NT2/D1 (cell line): ENCODE measurements at regions not wholly inside any gene's neighbourhood (a gene's known extent, or its start where the extent isn't known, plus 50 kb on each side); places are given as distances from the start of the nearest gene placed in this dataset.

ENCODE experiments used
- DNase-seq: peaks from one replicate; pipeline ENCODE4 v3.0.0-alpha.2; 2011; ENCODE audit warnings: low read depth, low spot score
- H3K27me3 ChIP-seq: 2 replicates; pipeline ENCODE4 v1.6.0; 2011; ENCODE audit warnings: mild to moderate bottlenecking; ENCODE audit not compliant: insufficient read length, insufficient read depth
- H3K36me3 ChIP-seq: 2 replicates; pipeline ENCODE4 v1.6.1; 2011; ENCODE audit warnings: mild to moderate bottlenecking, low read length, mixed read lengths; ENCODE audit not compliant: insufficient read depth, insufficient read length
- H3K4me1 ChIP-seq: 2 replicates; pipeline ENCODE4 v1.5.1; 2011; ENCODE audit not compliant: insufficient read depth, insufficient read length
- H3K4me3 ChIP-seq: 2 replicates; pipeline ENCODE4 v1.5.1; 2011; ENCODE audit warnings: low read depth; ENCODE audit not compliant: insufficient read length
- H3K9ac ChIP-seq: 2 replicates; pipeline ENCODE4 v1.6.0; 2011; ENCODE audit warnings: low read depth; ENCODE audit not compliant: insufficient read length
- H3K9me3 ChIP-seq: 2 replicates; pipeline ENCODE4 v1.5.1; 2011; ENCODE audit warnings: mild to moderate bottlenecking, low read length; ENCODE audit not compliant: insufficient read depth
- SUZ12 ChIP-seq: IDR thresholded peaks from 2 replicates; pipeline ENCODE4 v1.6.1; 2011; ENCODE audit not compliant: insufficient read length, insufficient read depth; ENCODE audit errors: extremely low read depth
- YY1 ChIP-seq: IDR thresholded peaks from 2 replicates; pipeline ENCODE4 v1.6.1; 2011; ENCODE audit not compliant: insufficient read length, insufficient read depth
- ZNF274 ChIP-seq: IDR thresholded peaks from 2 replicates; pipeline ENCODE4 v1.6.1; 2011; ENCODE audit warnings: mild to moderate bottlenecking, low read depth, low read length

GRCh38 chr2:129458006-129458405 is 521.5 kb upstream of the RAB6C start:
- no peaks in the 10 kb centered on the region for H3K9me3 ChIP-seq
- H3K36me3 ChIP-seq: no peaks in the 10 kb centered on the region
- no peaks in the 10 kb centered on the region for H3K4me1 ChIP-seq
- H3K4me3 ChIP-seq: no peak overlapping the region
- TF ChIP-seq YY1 (no peak), SUZ12 (no peak), ZNF274 (no peak)
- no peak for DNase-seq
- no peaks in the 10 kb centered on the region for H3K27me3 ChIP-seq
- no peak overlapping the region for H3K9ac ChIP-seq

- TF ChIP-seq SUZ12 (no peak), YY1 (no peak), ZNF274 (no peak)
- Histone ChIP-seq H3K9me3 (no peaks in the 10 kb centered on the region), H3K27me3 (no peaks in the 10 kb centered on the region), H3K4me1 (no peaks in the 10 kb centered on the region), H3K9ac (no peak overlapping the region), H3K4me3 (no peak overlapping the region), H3K36me3 (no peaks in the 10 kb centered on the region)
- DNase-seq: no peak
Observed at GRCh38 chr2:129458436-129458835, 521.0 kb upstream of the RAB6C start.

- Histone ChIP-seq H3K27me3 (no peaks in the 10 kb centered on the region), H3K9ac (no peak overlapping the region), H3K4me3 (no peak overlapping the region), H3K36me3 (no peaks in the 10 kb centered on the region), H3K4me1 (no peaks in the 10 kb centered on the region), H3K9me3 (0 out of 2 replicates have a peak, but pooled peaks cover under 1% of the 10 kb centered on the region)
- DNase-seq: no peak
- TF ChIP-seq SUZ12 (no peak), ZNF274 (no peak), YY1 (no peak)
Observed at GRCh38 chr2:129459200-129459876, 520.1 kb upstream of the RAB6C start.

- peaks cover 6% of the 10 kb centered on the region; the same call in 1 of the 2 replicates for H3K9me3 ChIP-seq
- H3K4me1 ChIP-seq: no peaks in the 10 kb centered on the region
- H3K9ac ChIP-seq: no peak overlapping the region
- H3K36me3 ChIP-seq: no peaks in the 10 kb centered on the region
- no peak overlapping the region for H3K4me3 ChIP-seq
- DNase-seq: no peak
- no peaks in the 10 kb centered on the region for H3K27me3 ChIP-seq
- TF ChIP-seq ZNF274: no peak
- TF ChIP-seq SUZ12: no peak
- TF ChIP-seq YY1: no peak
Observed at GRCh38 chr2:129459881-129460280, 519.6 kb upstream of the RAB6C start.

- H3K9me3 ChIP-seq: peaks cover 12% of the 10 kb centered on the region; the same call in 1 of the 2 replicates
- DNase-seq: no peak
- H3K4me1 ChIP-seq: no peaks in the 10 kb centered on the region
- no peak overlapping the region for H3K9ac ChIP-seq
- H3K4me3 ChIP-seq: no peak overlapping the region
- TF ChIP-seq ZNF274: no peak
- TF ChIP-seq YY1: no peak
- TF ChIP-seq SUZ12: no peak
- no peaks in the 10 kb centered on the region for H3K27me3 ChIP-seq
- H3K36me3 ChIP-seq: no peaks in the 10 kb centered on the region
Observed at GRCh38 chr2:129460299-129461198, 518.9 kb upstream of the RAB6C start.

- DNase-seq: no peak
- Histone ChIP-seq H3K36me3 (no peaks in the 10 kb centered on the region), H3K4me1 (no peaks in the 10 kb centered on the region), H3K9me3 (peaks cover 21% of the 10 kb centered on the region; the same call in 1 of the 2 replicates), H3K27me3 (no peaks in the 10 kb centered on the region), H3K9ac (no peak overlapping the region), H3K4me3 (no peak overlapping the region)
- TF ChIP-seq YY1 (no peak), SUZ12 (no peak), ZNF274 (no peak)
Observed at GRCh38 chr2:129462349-129462748, 517.1 kb upstream of the RAB6C start.

GRCh38 chr2:129462967-129463366 is 516.5 kb upstream of the RAB6C start:
- no peaks in the 10 kb centered on the region for H3K4me1 ChIP-seq
- H3K9ac ChIP-seq: no peak overlapping the region
- no peak overlapping the region for H3K4me3 ChIP-seq
- DNase-seq: no peak
- H3K9me3 ChIP-seq: peaks cover 21% of the 10 kb centered on the region; the same call in 1 of the 2 replicates
- no peaks in the 10 kb centered on the region for H3K27me3 ChIP-seq
- TF ChIP-seq YY1 (no peak), ZNF274 (no peak), SUZ12 (no peak)
- H3K36me3 ChIP-seq: no peaks in the 10 kb centered on the region
